Neural progenitor cell (in vitro differentiated cells): ENCODE measurements at regions not wholly inside any gene's neighbourhood (a gene's known extent, or its start where the extent isn't known, plus 50 kb on each side); places are given as distances from the start of the nearest gene placed in this dataset.

Experiments
- EZH2phosphoT487 ChIP-seq: fragments of 200-600 bp; sonication (generic); IDR thresholded peaks from 2 replicates; pipeline ENCODE4 v1.6.1; 2017; ENCODE audit warnings: antibody characterized with exemption
- TF ChIP-seq, protein P1 (sequence below): fragments of 200-600 bp; sonication (generic); IDR thresholded peaks from 2 replicates; pipeline ENCODE4 v1.5.1; 2017; ENCODE audit warnings: antibody characterized with exemption, mild to moderate bottlenecking

GRCh38 chr14:99075061-99075460 is 196.9 kb downstream of the BCL11B start:
- TF ChIP-seq, protein P1, sequence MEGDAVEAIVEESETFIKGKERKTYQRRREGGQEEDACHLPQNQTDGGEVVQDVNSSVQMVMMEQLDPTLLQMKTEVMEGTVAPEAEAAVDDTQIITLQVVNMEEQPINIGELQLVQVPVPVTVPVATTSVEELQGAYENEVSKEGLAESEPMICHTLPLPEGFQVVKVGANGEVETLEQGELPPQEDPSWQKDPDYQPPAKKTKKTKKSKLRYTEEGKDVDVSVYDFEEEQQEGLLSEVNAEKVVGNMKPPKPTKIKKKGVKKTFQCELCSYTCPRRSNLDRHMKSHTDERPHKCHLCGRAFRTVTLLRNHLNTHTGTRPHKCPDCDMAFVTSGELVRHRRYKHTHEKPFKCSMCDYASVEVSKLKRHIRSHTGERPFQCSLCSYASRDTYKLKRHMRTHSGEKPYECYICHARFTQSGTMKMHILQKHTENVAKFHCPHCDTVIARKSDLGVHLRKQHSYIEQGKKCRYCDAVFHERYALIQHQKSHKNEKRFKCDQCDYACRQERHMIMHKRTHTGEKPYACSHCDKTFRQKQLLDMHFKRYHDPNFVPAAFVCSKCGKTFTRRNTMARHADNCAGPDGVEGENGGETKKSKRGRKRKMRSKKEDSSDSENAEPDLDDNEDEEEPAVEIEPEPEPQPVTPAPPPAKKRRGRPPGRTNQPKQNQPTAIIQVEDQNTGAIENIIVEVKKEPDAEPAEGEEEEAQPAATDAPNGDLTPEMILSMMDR = no peak
- TF ChIP-seq EZH2phosphoT487 = no peak
